ENCODE measurements at regions not wholly inside any gene's neighbourhood (a gene's known extent, or its start where the extent isn't known, plus 50 kb on each side); places are given as distances from the start of the nearest gene placed in this dataset.

GRCh38 chr4:35709080-35709479 is 535.2 kb downstream of the ARAP2 start:
- peaks cover 0 to 10% (median 0%) of the 10 kb centered on the region in 3 donors for H3K9me3 ChIP-seq (ENCODE audit: control insufficient read depth in 2 of 3, insufficient read depth in 1 of 3, low read length in 3 of 3)
- no peak for FAIRE-seq
- no peak overlapping the region for H3K27ac ChIP-seq (ENCODE audit: low read depth in 2 of 2, low read length in 2 of 2)
- H3K27me3 ChIP-seq (ENCODE audit: control insufficient read depth, insufficient read depth, low read length) = no peaks in the 10 kb centered on the region
- DNase-seq = no peak
- no peaks in the 10 kb centered on the region for H3K36me3 ChIP-seq (ENCODE audit: control insufficient read depth in 2 of 3, insufficient read depth in 3 of 3, low read length in 3 of 3)
- H3K9ac ChIP-seq (ENCODE audit: low read length in 3 of 3) = no peak overlapping the region
- H3K4me3 ChIP-seq (ENCODE audit: low read length in 3 of 3) = no peak overlapping the region
- no peak for TF ChIP-seq CTCF (IDR thresholded peaks at IDR 0.05; ENCODE audit: borderline replicate concordance, extremely low read depth, insufficient read depth)
- H3K4me1 ChIP-seq (ENCODE audit: control insufficient read depth in 2 of 3, insufficient read depth in 2 of 3, low read depth in 1 of 3, low read length in 3 of 3) = no peaks in the 10 kb centered on the region
- intact Hi-C loops (cut with DNase I) = no loop called here

GRCh38 chr4:35710343-35710742 is 534.0 kb downstream of the ARAP2 start:
- H3K4me1 ChIP-seq (ENCODE audit: control insufficient read depth in 2 of 3, insufficient read depth in 2 of 3, low read depth in 1 of 3, low read length in 3 of 3) = no peaks in the 10 kb centered on the region
- FAIRE-seq = no peak
- no peak overlapping the region for H3K27ac ChIP-seq (ENCODE audit: low read depth in 2 of 2, low read length in 2 of 2)
- no peak overlapping the region for H3K4me3 ChIP-seq (ENCODE audit: low read length in 3 of 3)
- H3K9me3 ChIP-seq (ENCODE audit: control insufficient read depth in 2 of 3, insufficient read depth in 1 of 3, low read length in 3 of 3) = peaks cover 0 to 10% (median 0%) of the 10 kb centered on the region in 3 donors
- intact Hi-C loops (cut with DNase I) = no loop called here
- H3K9ac ChIP-seq (ENCODE audit: low read length in 3 of 3) = no peak overlapping the region
- TF ChIP-seq CTCF (IDR thresholded peaks at IDR 0.05; ENCODE audit: borderline replicate concordance, extremely low read depth, insufficient read depth) = no peak
- H3K36me3 ChIP-seq (ENCODE audit: control insufficient read depth in 2 of 3, insufficient read depth in 3 of 3, low read length in 3 of 3) = no peaks in the 10 kb centered on the region
- DNase-seq = no peak
- H3K27me3 ChIP-seq (ENCODE audit: control insufficient read depth, insufficient read depth, low read length) = no peaks in the 10 kb centered on the region

GRCh38 chr4:35711127-35711526 is 533.2 kb downstream of the ARAP2 start:
- Histone ChIP-seq H3K27me3 (ENCODE audit: control insufficient read depth, insufficient read depth, low read length) (no peaks in the 10 kb centered on the region), H3K27ac (ENCODE audit: low read depth in 2 of 2, low read length in 2 of 2) (no peak overlapping the region), H3K4me3 (ENCODE audit: low read length in 3 of 3) (no peak overlapping the region), H3K4me1 (ENCODE audit: control insufficient read depth in 2 of 3, insufficient read depth in 2 of 3, low read depth in 1 of 3, low read length in 3 of 3) (no peaks in the 10 kb centered on the region), H3K9ac (ENCODE audit: low read length in 3 of 3) (no peak overlapping the region), H3K9me3 (ENCODE audit: control insufficient read depth in 2 of 3, insufficient read depth in 1 of 3, low read length in 3 of 3) (peaks cover 0 to 10% (median 0%) of the 10 kb centered on the region in 3 donors), H3K36me3 (ENCODE audit: control insufficient read depth in 2 of 3, insufficient read depth in 3 of 3, low read length in 3 of 3) (no peaks in the 10 kb centered on the region)
- intact Hi-C loops (cut with DNase I) = no loop called here
- DNase-seq = no peak
- FAIRE-seq = peak; percentile 56
- TF ChIP-seq CTCF (IDR thresholded peaks at IDR 0.05; ENCODE audit: borderline replicate concordance, extremely low read depth, insufficient read depth) = no peak

- no peak for TF ChIP-seq CTCF (IDR thresholded peaks at IDR 0.05; ENCODE audit: borderline replicate concordance, extremely low read depth, insufficient read depth)
- Histone ChIP-seq H3K9ac (ENCODE audit: low read length in 3 of 3) (no peak overlapping the region), H3K27ac (ENCODE audit: low read depth in 2 of 2, low read length in 2 of 2) (no peak overlapping the region), H3K27me3 (ENCODE audit: control insufficient read depth, insufficient read depth, low read length) (no peaks in the 10 kb centered on the region), H3K36me3 (ENCODE audit: control insufficient read depth in 2 of 3, insufficient read depth in 3 of 3, low read length in 3 of 3) (no peaks in the 10 kb centered on the region), H3K4me3 (ENCODE audit: low read length in 3 of 3) (no peak overlapping the region), H3K9me3 (ENCODE audit: control insufficient read depth in 2 of 3, insufficient read depth in 1 of 3, low read length in 3 of 3) (no peaks in the 10 kb centered on the region), H3K4me1 (ENCODE audit: control insufficient read depth in 2 of 3, insufficient read depth in 2 of 3, low read depth in 1 of 3, low read length in 3 of 3) (no peaks in the 10 kb centered on the region)
- no peak for FAIRE-seq
- no peak for DNase-seq
- intact Hi-C loops (cut with DNase I) = no loop called here
These were observed 520.3 kb downstream of the ARAP2 start for GRCh38 chr4:35723973-35724372.

All from kidney (tissue), 13 donors.